GM12878 (cell line): ENCODE measurements at regions not wholly inside any gene's neighbourhood (a gene's known extent, or its start where the extent isn't known, plus 50 kb on each side); places are given as distances from the start of the nearest gene placed in this dataset.

Source experiments
- CBX5 ChIP-seq: sonication (generic); IDR thresholded peaks from 2 replicates; pipeline ENCODE4 v1.6.1; 2016; ENCODE audit warnings: low read depth, moderate library complexity, mild to moderate bottlenecking, inconsistent platforms
- CEBPZ ChIP-seq: fragments of 150-350 bp; IDR thresholded peaks from 2 replicates; pipeline ENCODE4 v1.6.1; 2016; ENCODE audit warnings: low read depth, low read length
- CREM ChIP-seq: IDR thresholded peaks from 2 replicates; pipeline ENCODE4 v1.6.1; 2014; ENCODE audit warnings: antibody characterized with exemption, low read depth
- E4F1 ChIP-seq: fragments of 450-650 bp; IDR thresholded peaks from 2 replicates; pipeline ENCODE4 v1.6.1; 2018; ENCODE audit warnings: borderline replicate concordance, mild to moderate bottlenecking; ENCODE audit not compliant: partially characterized antibody
- FOS ChIP-seq: IDR thresholded peaks from 3 replicates; pipeline ENCODE4 v1.6.1; 2011; ENCODE audit warnings: borderline replicate concordance; ENCODE audit not compliant: insufficient read length; ENCODE audit errors: extremely low read depth
- FOXK2 ChIP-seq: fragments of 450-650 bp; IDR thresholded peaks from 2 replicates; pipeline ENCODE4 v1.6.1; 2017; ENCODE audit warnings: mild to moderate bottlenecking, moderate library complexity
- GABPA ChIP-seq: IDR thresholded peaks from 2 replicates; pipeline ENCODE4 v1.6.1; 2014; ENCODE audit warnings: antibody characterized with exemption, low read depth, mild to moderate bottlenecking, inconsistent platforms
- JUND ChIP-seq: IDR thresholded peaks from 2 replicates; pipeline ENCODE4 v1.6.1; 2012; ENCODE audit warnings: low read depth, mild to moderate bottlenecking, low read length, improper control_type of control experiment, moderate library complexity
- MEF2B ChIP-seq: fragments of 450-650 bp; IDR thresholded peaks from 2 replicates; pipeline ENCODE4 v1.6.1; 2018; ENCODE audit warnings: mild to moderate bottlenecking, moderate library complexity; ENCODE audit not compliant: partially characterized antibody, poor library complexity, severe bottlenecking
- NRF1 ChIP-seq: conservative IDR thresholded peaks from 2 replicates; pipeline ENCODE4 v1.6.1; 2011; ENCODE audit warnings: mild to moderate bottlenecking, low read depth, low read length, improper control_type of control experiment
- PAX8 ChIP-seq: fragments of 450-650 bp; IDR thresholded peaks from 2 replicates; pipeline ENCODE4 v1.6.1; 2017; ENCODE audit warnings: mild to moderate bottlenecking, moderate library complexity
- PBX3 ChIP-seq: IDR thresholded peaks from 2 replicates; pipeline ENCODE4 v1.6.1; 2011; ENCODE audit warnings: mild to moderate bottlenecking, low read depth, low read length, moderate library complexity; ENCODE audit not compliant: insufficient replicate concordance
- REST ChIP-seq: IDR thresholded peaks from 2 replicates; pipeline ENCODE4 v1.6.1; 2012; ENCODE audit warnings: mild to moderate bottlenecking, low read depth, low read length
- SREBF2 ChIP-seq: IDR thresholded peaks from 2 replicates; pipeline ENCODE4 v1.6.1; 2012; ENCODE audit warnings: mild to moderate bottlenecking, low read length
- SRF ChIP-seq, 2 experiments: IDR thresholded peaks; 2 replicates each; pipeline ENCODE4 v1.6.1; 2011; ENCODE audit warnings: low read depth in 2 of 2, low read length in 2 of 2, mild to moderate bottlenecking in 1 of 2, moderate library complexity in 1 of 2
- USF1 ChIP-seq: IDR thresholded peaks from 2 replicates; pipeline ENCODE4 v1.6.1; 2011; ENCODE audit warnings: borderline replicate concordance, low read depth, mild to moderate bottlenecking, moderate library complexity, mixed read lengths, low read length; ENCODE audit not compliant: insufficient read depth; ENCODE audit errors: extremely low read length
- ZBED1 ChIP-seq: IDR thresholded peaks from 2 replicates; pipeline ENCODE4 v1.6.1; 2016; ENCODE audit warnings: borderline replicate concordance
- ZNF24 ChIP-seq: fragments of 450-650 bp; IDR thresholded peaks from 2 replicates; pipeline ENCODE4 v1.6.1; 2017; ENCODE audit warnings: antibody characterized with exemption, mild to moderate bottlenecking

GRCh38 chr10:90087197-90088023 is 386.0 kb downstream of the KIF20B start (continued):
- TF ChIP-seq REST (no peak), SRF (IDR thresholded peaks at IDR 0.05; ENCODE audit: low read depth in 2 of 2, low read length in 2 of 2) (0 out of 4 replicates have a peak, but pooled peaks of 1 of the 2 experiments have one; percentile 61), JUND (peak; percentile 65; the same call in 1 of the 2 replicates), ZBED1 (no peak), ZNF24 (no peak), PBX3 (no peak), E4F1 (no peak), NRF1 (no peak), GABPA (peak; percentile 30; the same call in 1 of the 2 replicates), USF1 (no peak), PAX8 (no peak), FOS (no peak), MEF2B (peak; percentile 14), CEBPZ (no peak), FOXK2 (no peak), CBX5 (no peak), SREBF2 (no peak), CREM (peak; percentile 74)
